ENCODE measurements at regions not wholly inside any gene's neighbourhood (a gene's known extent, or its start where the extent isn't known, plus 50 kb on each side); places are given as distances from the start of the nearest gene placed in this dataset.

GRCh38 chr11:134478176-134478575 lies 66.1 kb upstream of the B3GAT1 start:
- DNase-seq (ENCODE audit: low read depth in 1 of 2, low spot score in 2 of 2): no peak
- ChIA-PET POLR2A (ENCODE audit: partially characterized antibody) (no interaction called here), CTCF (ENCODE audit: partially characterized antibody) (interaction anchor here (0.6 to 2.5 kb wide), 8 partner anchors 10 to 82 kb away, joined by 3 to 9 read pairs (median 3); no protein-coding TSS in a partner anchor)
- Histone ChIP-seq H2AFZ (ENCODE audit: low read length) (no peak overlapping the region), H3K4ac (replicated peaks; ENCODE audit: insufficient read length, low read depth, low read length) (no peak overlapping the region), H2BK15ac (ENCODE audit: low read length) (no peak overlapping the region), H4K5ac (ENCODE audit: insufficient read length, low read depth, low read length) (no peak overlapping the region), H3K18ac (ENCODE audit: extremely low read depth, low read length) (peak overlapping the region; percentile 33; the same call in 1 of the 2 replicates), H3K14ac (ENCODE audit: insufficient read length) (no peak overlapping the region), H2AK5ac (ENCODE audit: low read depth, low read length) (no peak overlapping the region), H3K23ac (ENCODE audit: insufficient read length) (no peak overlapping the region), H3K36me3 (ENCODE audit: control insufficient read depth in 2 of 4, insufficient read depth in 4 of 4, low read length in 3 of 4) (no peaks in the 10 kb centered on the region), H3K23me2 (ENCODE audit: low read depth, low read length) (no peaks in the 10 kb centered on the region), H3K27me3 (replicated peaks in 1 of 4; ENCODE audit: control insufficient read depth in 3 of 4, extremely low read depth in 1 of 4, insufficient read depth in 3 of 4, low read length in 3 of 4) (0 out of 7 replicates have a peak, but pooled peaks cover 0 to 3% (median 0%) of the 10 kb centered on the region in 4 experiments), H2BK20ac (ENCODE audit: low read length) (peak overlapping the region; percentile 29; the same call in 1 of the 2 replicates), H3K79me1 (ENCODE audit: low read depth, low read length) (no peaks in the 10 kb centered on the region), H3K9me3 (ENCODE audit: insufficient read depth in 2 of 2, low read depth in 1 of 2, low read length in 1 of 2) (no peaks in the 10 kb centered on the region), H4K8ac (ENCODE audit: extremely low read depth, insufficient read depth, low read length) (no peak overlapping the region; the same call in 1 of the 2 replicates), H3K27ac (ENCODE audit: low read depth, low read length) (no peak overlapping the region), H3K4me2 (ENCODE audit: insufficient read depth in 1 of 2, low read depth in 2 of 2, low read length in 2 of 2) (peak overlapping the region in 1 of 2 experiments; percentile 55; a peak in 1 of 4 replicates), H2BK5ac (ENCODE audit: low read depth, low read length) (no peak overlapping the region), H2BK120ac (replicated peaks; ENCODE audit: low read depth, low read length) (no peak overlapping the region), H3K4me1 (replicated peaks in 1 of 4; ENCODE audit: control insufficient read depth in 3 of 4, insufficient read depth in 4 of 4, low read length in 3 of 4) (peaks cover 4 to 18% (median 11%) of the 10 kb centered on the region in 4 experiments), H4K91ac (replicated peaks; ENCODE audit: insufficient read length, low read length) (peak overlapping the region; percentile 29), H3K56ac (replicated peaks; ENCODE audit: insufficient read length, low read depth, low read length) (no peak overlapping the region), H3K9ac (replicated peaks in 1 of 4; ENCODE audit: extremely low read depth in 1 of 4, low read depth in 3 of 4, low read length in 3 of 4) (no peak overlapping the region), H2BK12ac (ENCODE audit: low read depth, low read length) (0 out of 2 replicates have a peak overlapping the region, but pooled peaks have one; percentile 42), H3K79me2 (ENCODE audit: control insufficient read depth in 1 of 2, insufficient read depth in 2 of 2, low read length in 2 of 2) (no peaks in the 10 kb centered on the region), H3K4me3 (ENCODE audit: extremely low read depth in 1 of 4, insufficient read depth in 2 of 4, low read depth in 3 of 4, low read length in 4 of 4) (no peak overlapping the region), H4K20me1 (replicated peaks in 1 of 2; ENCODE audit: control insufficient read depth in 1 of 2, insufficient read depth in 2 of 2, low read length in 2 of 2) (peaks cover 2% of the 10 kb centered on the region in 2 experiments)
- WGBS, 2 experiments (ENCODE audit: extremely low coverage in 1 of 2, insufficient coverage in 1 of 2, insufficient read length in 1 of 2, insufficient replicate concordance in 2 of 2, low coverage in 1 of 2, low lambda C conversion rate in 2 of 2, missing lambda C conversion rate in 1 of 2): 67% methylated on average over 7 of the region's 7 CpGs; no CpG with 5 or more reads in 1 of the 2 experiments
- TF ChIP-seq CTCF (IDR thresholded peaks at IDR 0.05; ENCODE audit: control extremely low read depth in 1 of 3, insufficient read depth in 1 of 3, low read depth in 1 of 3, low read length in 3 of 3) (peak in 1 of 3 experiments; percentile 2; a peak in 1 of 4 replicates), JUN (IDR thresholded peaks at IDR 0.05; ENCODE audit: low read depth, low read length) (no peak)
- FAIRE-seq: no peak
